ENCODE measurements at regions not wholly inside any gene's neighbourhood (a gene's known extent, or its start where the extent isn't known, plus 50 kb on each side); places are given as distances from the start of the nearest gene placed in this dataset.

GRCh38 chr3:41045491-41045890 is 153.8 kb upstream of the CTNNB1 start:
- no peak for TF ChIP-seq CTCF (IDR thresholded peaks at IDR 0.05)
- no peaks in the 10 kb centered on the region for H3K4me1 ChIP-seq (ENCODE audit: control insufficient read depth, insufficient read depth, low read length)
- Mint-ChIP-seq H3K36me3 (no peaks in the 10 kb centered on the region), H3K4me1 (no peaks in the 10 kb centered on the region), H3K27me3 (ENCODE audit: low read depth in 2 of 2) (peaks cover 10 to 29% of the 10 kb centered on the region in 2 donors), H3K4me3 (no peak overlapping the region), H3K27ac (no peak overlapping the region), H3K9me3 (peaks cover 0 to 2% of the 10 kb centered on the region in 2 donors)
- ATAC-seq = no peak
- intact Hi-C loops (cut with micrococcal nuclease) = no loop called here
- no peaks in the 10 kb centered on the region for H3K9me3 ChIP-seq (ENCODE audit: control insufficient read depth, insufficient read depth, low read length)
- no peaks in the 10 kb centered on the region for H3K36me3 ChIP-seq (ENCODE audit: control insufficient read depth, insufficient read depth, low read length)
- WGBS (ENCODE audit: insufficient coverage) = 88% methylated on average over 4 of the region's 4 CpGs
- no peak for DNase-seq
- no peak overlapping the region for H3K27ac ChIP-seq (ENCODE audit: low read length)
- H3K4me3 ChIP-seq (ENCODE audit: low read length) = no peak overlapping the region
- no peaks in the 10 kb centered on the region for H3K27me3 ChIP-seq (ENCODE audit: control insufficient read depth, insufficient read depth, low read length)

- ATAC-seq (no peak), DNase-seq (no peak)
- H3K4me3 Mint-ChIP-seq = no peak overlapping the region
- H3K9me3 Mint-ChIP-seq = peaks cover 0 to 2% of the 10 kb centered on the region in 2 donors
- WGBS (ENCODE audit: insufficient coverage) = 92% methylated on average over 4 of the region's 4 CpGs
- no peaks in the 10 kb centered on the region for H3K36me3 Mint-ChIP-seq
- H3K27me3 Mint-ChIP-seq (ENCODE audit: low read depth in 2 of 2) = peaks cover 10 to 17% of the 10 kb centered on the region in 2 donors
- H3K27me3 ChIP-seq (ENCODE audit: control insufficient read depth, insufficient read depth, low read length) = no peaks in the 10 kb centered on the region
- intact Hi-C loops (cut with micrococcal nuclease) = no loop called here
- H3K4me1 Mint-ChIP-seq = no peaks in the 10 kb centered on the region
- H3K4me1 ChIP-seq (ENCODE audit: control insufficient read depth, insufficient read depth, low read length) = no peaks in the 10 kb centered on the region
- no peaks in the 10 kb centered on the region for H3K36me3 ChIP-seq (ENCODE audit: control insufficient read depth, insufficient read depth, low read length)
- H3K27ac ChIP-seq (ENCODE audit: low read length) = no peak overlapping the region
- no peak for TF ChIP-seq CTCF (IDR thresholded peaks at IDR 0.05)
- no peaks in the 10 kb centered on the region for H3K9me3 ChIP-seq (ENCODE audit: control insufficient read depth, insufficient read depth, low read length)
- no peak overlapping the region for H3K27ac Mint-ChIP-seq
- no peak overlapping the region for H3K4me3 ChIP-seq (ENCODE audit: low read length)
Measured at GRCh38 chr3:41050144-41050543, 149.2 kb upstream of the CTNNB1 start.

GRCh38 chr3:41053220-41053619 is 146.1 kb upstream of the CTNNB1 start:
- no peaks in the 10 kb centered on the region for H3K36me3 Mint-ChIP-seq
- H3K9me3 Mint-ChIP-seq = peaks cover 0 to 4% of the 10 kb centered on the region in 2 donors
- no peaks in the 10 kb centered on the region for H3K9me3 ChIP-seq (ENCODE audit: control insufficient read depth, insufficient read depth, low read length)
- WGBS (ENCODE audit: insufficient coverage) = 88% methylated on average over 2 of the region's 2 CpGs
- DNase-seq (no peak), ATAC-seq (no peak)
- H3K4me1 ChIP-seq (ENCODE audit: control insufficient read depth, insufficient read depth, low read length) = no peaks in the 10 kb centered on the region
- no peaks in the 10 kb centered on the region for H3K27me3 ChIP-seq (ENCODE audit: control insufficient read depth, insufficient read depth, low read length)
- no peak overlapping the region for H3K4me3 Mint-ChIP-seq
- TF ChIP-seq CTCF (IDR thresholded peaks at IDR 0.05) = no peak
- H3K4me3 ChIP-seq (ENCODE audit: low read length) = no peak overlapping the region
- H3K27ac ChIP-seq (ENCODE audit: low read length) = no peak overlapping the region
- peaks cover 9 to 13% of the 10 kb centered on the region in 2 donors for H3K27me3 Mint-ChIP-seq (ENCODE audit: low read depth in 2 of 2)
- intact Hi-C loops (cut with micrococcal nuclease) = no loop called here
- H3K36me3 ChIP-seq (ENCODE audit: control insufficient read depth, insufficient read depth, low read length) = no peaks in the 10 kb centered on the region
- no peak overlapping the region for H3K27ac Mint-ChIP-seq
- no peaks in the 10 kb centered on the region for H3K4me1 Mint-ChIP-seq

- DNase-seq (no peak), ATAC-seq (no peak)
- no peak overlapping the region for H3K4me3 ChIP-seq (ENCODE audit: low read length)
- H3K27ac ChIP-seq (ENCODE audit: low read length) = no peak overlapping the region
- H3K4me1 ChIP-seq (ENCODE audit: control insufficient read depth, insufficient read depth, low read length) = no peaks in the 10 kb centered on the region
- TF ChIP-seq CTCF (IDR thresholded peaks at IDR 0.05) = no peak
- H3K9me3 Mint-ChIP-seq = peaks cover 0 to 2% of the 10 kb centered on the region in 2 donors
- intact Hi-C loops (cut with micrococcal nuclease) = no loop called here
- no peak overlapping the region for H3K4me3 Mint-ChIP-seq
- no peaks in the 10 kb centered on the region for H3K27me3 ChIP-seq (ENCODE audit: control insufficient read depth, insufficient read depth, low read length)
- no peak overlapping the region for H3K27ac Mint-ChIP-seq
- no peaks in the 10 kb centered on the region for H3K4me1 Mint-ChIP-seq
- 80% methylated on average over 2 of the region's 2 CpGs for WGBS (ENCODE audit: insufficient coverage)
- no peaks in the 10 kb centered on the region for H3K9me3 ChIP-seq (ENCODE audit: control insufficient read depth, insufficient read depth, low read length)
- peaks cover 5 to 36% of the 10 kb centered on the region in 2 donors for H3K27me3 Mint-ChIP-seq (ENCODE audit: low read depth in 2 of 2)
- no peaks in the 10 kb centered on the region for H3K36me3 ChIP-seq (ENCODE audit: control insufficient read depth, insufficient read depth, low read length)
- no peaks in the 10 kb centered on the region for H3K36me3 Mint-ChIP-seq
Measured at GRCh38 chr3:41060106-41060505, 139.2 kb upstream of the CTNNB1 start.

All from natural killer cell (primary cell).